ENCODE measurements at regions not wholly inside any gene's neighbourhood (a gene's known extent, or its start where the extent isn't known, plus 50 kb on each side); places are given as distances from the start of the nearest gene placed in this dataset.

GRCh38 chr19:57052081-57052480 lies 67.7 kb upstream of the USP29 start:
- TF ChIP-seq TCF7L2 (IDR thresholded peaks at IDR 0.05; ENCODE audit: borderline replicate concordance, extremely low read depth, insufficient read depth, insufficient read length) (no peak), FOSL1 (IDR thresholded peaks at IDR 0.05; ENCODE audit: low read depth) (no peak), ELF1 (IDR thresholded peaks at IDR 0.05; ENCODE audit: borderline replicate concordance, low read depth) (no peak), EZH2 (IDR thresholded peaks at IDR 0.05) (no peak), MAX (IDR thresholded peaks at IDR 0.05) (no peak), RAD21 (IDR thresholded peaks at IDR 0.05; ENCODE audit: low read depth) (no peak), POLR2AphosphoS5 (IDR thresholded peaks at IDR 0.05; ENCODE audit: low read depth, low read length) (no peak), SP1 (IDR thresholded peaks at IDR 0.05; ENCODE audit: low read depth) (no peak), ZFX (IDR thresholded peaks at IDR 0.05) (no peak)
- Histone ChIP-seq H3K4me1 (ENCODE audit: control insufficient read depth in 1 of 2, insufficient read depth in 2 of 2, low read length in 2 of 2) (no peaks in the 10 kb centered on the region), H3K9ac (ENCODE audit: low read length) (no peak overlapping the region), H3K9me3 (ENCODE audit: control insufficient read depth in 1 of 2, insufficient read depth in 1 of 2, low read depth in 1 of 2, low read length in 2 of 2) (peaks cover 13 to 42% of the 10 kb centered on the region in 2 experiments; a peak in 2 of 4 replicates), H3K9me2 (ENCODE audit: insufficient read depth) (no peaks in the 10 kb centered on the region), H3K36me3 (ENCODE audit: control insufficient read depth in 1 of 2, insufficient read depth in 2 of 2, low read length in 2 of 2) (no peaks in the 10 kb centered on the region), H3K27me3 (ENCODE audit: insufficient read depth, low read length) (no peaks in the 10 kb centered on the region), H2AFZ (ENCODE audit: low read depth, low read length, poor library complexity, severe bottlenecking) (no peak overlapping the region), H3K79me2 (ENCODE audit: insufficient read depth, low read length) (no peaks in the 10 kb centered on the region), H4K20me1 (ENCODE audit: insufficient read depth) (no peaks in the 10 kb centered on the region), H3K27ac (ENCODE audit: low read depth, low read length) (no peak overlapping the region), H3K4me2 (ENCODE audit: low read length) (no peak overlapping the region), H3K4me3 (replicated peaks in 1 of 2; ENCODE audit: low read depth in 1 of 2, low read length in 2 of 2) (no peak overlapping the region)
- ChIA-PET RAD21 (ENCODE audit: low non-redundant PET in 1 of 2, low total read pairs in 2 of 2, uncharacterized antibody in 2 of 2, unreplicated experiment in 2 of 2) (no interaction called here), POLR2A (no interaction called here), CTCF (no interaction called here)
- intact Hi-C loops (cut with micrococcal nuclease), result no loop called here
- ATAC-seq (no peak), DNase-seq (ENCODE audit: low read depth, low spot score) (no peak)
- BruUV-seq (replicated peaks), result no TSS peak

- no peaks in the 10 kb centered on the region for H4K20me1 ChIP-seq (ENCODE audit: insufficient read depth)
- intact Hi-C loops (cut with micrococcal nuclease), result no loop called here
- H3K36me3 ChIP-seq (ENCODE audit: control insufficient read depth in 1 of 2, insufficient read depth in 2 of 2, low read length in 2 of 2), result no peaks in the 10 kb centered on the region
- ChIA-PET RAD21 (ENCODE audit: low non-redundant PET in 1 of 2, low total read pairs in 2 of 2, uncharacterized antibody in 2 of 2, unreplicated experiment in 2 of 2) (no interaction called here), CTCF (no interaction called here), POLR2A (no interaction called here)
- no TSS peak for BruUV-seq (replicated peaks)
- ATAC-seq (no peak), DNase-seq (ENCODE audit: low read depth, low spot score) (no peak)
- no peak overlapping the region for H3K27ac ChIP-seq (ENCODE audit: low read depth, low read length)
- H3K4me1 ChIP-seq (ENCODE audit: control insufficient read depth in 1 of 2, insufficient read depth in 2 of 2, low read length in 2 of 2), result no peaks in the 10 kb centered on the region
- H3K27me3 ChIP-seq (ENCODE audit: insufficient read depth, low read length), result no peaks in the 10 kb centered on the region
- no peaks in the 10 kb centered on the region for H3K9me2 ChIP-seq (ENCODE audit: insufficient read depth)
- no peaks in the 10 kb centered on the region for H3K79me2 ChIP-seq (ENCODE audit: insufficient read depth, low read length)
- H3K4me2 ChIP-seq (ENCODE audit: low read length), result no peak overlapping the region
- no peak overlapping the region for H3K9ac ChIP-seq (ENCODE audit: low read length)
- no peak overlapping the region for H2AFZ ChIP-seq (ENCODE audit: low read depth, low read length, poor library complexity, severe bottlenecking)
- no peak overlapping the region for H3K4me3 ChIP-seq (replicated peaks in 1 of 2; ENCODE audit: low read depth in 1 of 2, low read length in 2 of 2)
- H3K9me3 ChIP-seq (ENCODE audit: control insufficient read depth in 1 of 2, insufficient read depth in 1 of 2, low read depth in 1 of 2, low read length in 2 of 2), result peaks cover 13 to 48% of the 10 kb centered on the region in 2 experiments; a peak in 2 of 4 replicates
- TF ChIP-seq ZFX (IDR thresholded peaks at IDR 0.05) (no peak), ZNF274 (IDR thresholded peaks at IDR 0.05; ENCODE audit: low read depth, low read length) (no peak), SP1 (IDR thresholded peaks at IDR 0.05; ENCODE audit: low read depth) (no peak), JUND (IDR thresholded peaks at IDR 0.05) (no peak), ZBTB33 (IDR thresholded peaks at IDR 0.05; ENCODE audit: extremely low read depth, insufficient replicate concordance, low read length) (no peak), POLR2A (IDR thresholded peaks at IDR 0.05; ENCODE audit: borderline replicate concordance, extremely low read depth, insufficient read depth, insufficient read length) (no peak), ELF1 (IDR thresholded peaks at IDR 0.05; ENCODE audit: borderline replicate concordance, low read depth) (no peak), RAD21 (IDR thresholded peaks at IDR 0.05; ENCODE audit: low read depth) (no peak), CEBPB (IDR thresholded peaks at IDR 0.05; ENCODE audit: low read depth) (no peak), TCF7L2 (IDR thresholded peaks at IDR 0.05; ENCODE audit: borderline replicate concordance, extremely low read depth, insufficient read depth, insufficient read length) (no peak), EZH2phosphoT487 (IDR thresholded peaks at IDR 0.05; ENCODE audit: borderline replicate concordance) (no peak), EGR1 (IDR thresholded peaks at IDR 0.05; ENCODE audit: low read depth) (no peak), YY1 (IDR thresholded peaks at IDR 0.05; ENCODE audit: extremely low read depth, insufficient replicate concordance, low read depth, low read length) (no peak), CTCF (IDR thresholded peaks at IDR 0.05 in 2 of 3, conservative IDR thresholded peaks at IDR 0.05 in 1 of 3; ENCODE audit: borderline replicate concordance in 1 of 3, insufficient read depth in 1 of 3, low read depth in 2 of 3, low read length in 2 of 3) (no peak), FOSL1 (IDR thresholded peaks at IDR 0.05; ENCODE audit: low read depth) (no peak)
These were observed 66.4 kb upstream of the USP29 start for GRCh38 chr19:57053401-57053800.
